Astrocyte (in vitro differentiated cells and primary cell): ENCODE measurements at regions not wholly inside any gene's neighbourhood (a gene's known extent, or its start where the extent isn't known, plus 50 kb on each side); places are given as distances from the start of the nearest gene placed in this dataset.

ENCODE experiments used
- EZH2 ChIP-seq: IDR thresholded peaks from 2 replicates; pipeline ENCODE4 v1.6.1; 2012; ENCODE audit warnings: mild to moderate bottlenecking, low read length, inconsistent platforms; ENCODE audit not compliant: insufficient read depth
- TF ChIP-seq, protein P1 (sequence below): IDR thresholded peaks from 2 replicates; pipeline ENCODE4 v1.5.1; 2011; ENCODE audit warnings: low read depth, mild to moderate bottlenecking, inconsistent platforms, low read length, moderate library complexity; ENCODE audit not compliant: insufficient read depth

DNA sequence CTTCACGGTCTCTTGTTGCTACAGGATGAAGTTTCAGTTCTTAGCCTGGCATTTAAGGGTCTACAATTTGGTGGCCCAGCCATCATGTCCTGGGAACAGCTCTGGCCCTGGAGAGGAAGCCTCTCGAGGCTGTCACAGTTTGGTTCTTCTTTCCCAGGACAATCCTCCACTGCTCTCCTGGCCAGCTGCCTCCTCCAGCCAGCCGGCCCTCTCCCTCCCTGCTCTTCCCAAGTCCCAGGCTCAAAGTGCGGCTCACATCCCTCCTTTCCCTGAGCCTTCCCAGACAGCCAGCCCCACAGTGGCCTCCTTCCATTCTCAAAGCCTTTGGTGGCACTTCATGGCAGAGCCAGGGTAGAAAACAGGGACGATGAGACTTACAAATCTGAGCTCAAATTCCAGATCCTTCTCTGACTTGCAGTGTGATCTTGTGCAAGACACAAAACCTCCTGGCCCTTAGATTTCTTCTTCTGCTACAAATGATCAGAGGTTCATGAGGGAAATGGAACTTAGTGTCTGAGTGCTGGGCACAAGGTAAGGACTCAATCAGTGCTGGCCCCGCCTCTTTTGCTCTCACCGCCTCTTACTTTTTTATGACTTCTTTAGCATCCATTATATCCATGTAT, 223.8 kb upstream of the ECI2 start:
- no peak for TF ChIP-seq EZH2
- TF ChIP-seq, protein P1, sequence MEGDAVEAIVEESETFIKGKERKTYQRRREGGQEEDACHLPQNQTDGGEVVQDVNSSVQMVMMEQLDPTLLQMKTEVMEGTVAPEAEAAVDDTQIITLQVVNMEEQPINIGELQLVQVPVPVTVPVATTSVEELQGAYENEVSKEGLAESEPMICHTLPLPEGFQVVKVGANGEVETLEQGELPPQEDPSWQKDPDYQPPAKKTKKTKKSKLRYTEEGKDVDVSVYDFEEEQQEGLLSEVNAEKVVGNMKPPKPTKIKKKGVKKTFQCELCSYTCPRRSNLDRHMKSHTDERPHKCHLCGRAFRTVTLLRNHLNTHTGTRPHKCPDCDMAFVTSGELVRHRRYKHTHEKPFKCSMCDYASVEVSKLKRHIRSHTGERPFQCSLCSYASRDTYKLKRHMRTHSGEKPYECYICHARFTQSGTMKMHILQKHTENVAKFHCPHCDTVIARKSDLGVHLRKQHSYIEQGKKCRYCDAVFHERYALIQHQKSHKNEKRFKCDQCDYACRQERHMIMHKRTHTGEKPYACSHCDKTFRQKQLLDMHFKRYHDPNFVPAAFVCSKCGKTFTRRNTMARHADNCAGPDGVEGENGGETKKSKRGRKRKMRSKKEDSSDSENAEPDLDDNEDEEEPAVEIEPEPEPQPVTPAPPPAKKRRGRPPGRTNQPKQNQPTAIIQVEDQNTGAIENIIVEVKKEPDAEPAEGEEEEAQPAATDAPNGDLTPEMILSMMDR, result no peak
